GM12865 (cell line): ENCODE measurements at regions not wholly inside any gene's neighbourhood (a gene's known extent, or its start where the extent isn't known, plus 50 kb on each side); places are given as distances from the start of the nearest gene placed in this dataset.

Source experiments
- DNase-seq: peaks from one replicate; pipeline ENCODE4 v3.0.0; 2010; ENCODE audit warnings: low read depth
- H3K4me3 ChIP-seq: 2 replicates; pipeline ENCODE4 v1.5.1; 2011; ENCODE audit warnings: mild to moderate bottlenecking, low read depth, low read length, control low read depth
- CTCF ChIP-seq: IDR thresholded peaks from 2 replicates; pipeline ENCODE4 v1.5.1; 2011; ENCODE audit warnings: low read length, control low read depth, low read depth, inconsistent platforms; ENCODE audit not compliant: insufficient read depth; ENCODE audit errors: missing control alignments

- no peak for DNase-seq
- H3K4me3 ChIP-seq, result no peak overlapping the region
- no peak for TF ChIP-seq CTCF
Observed at GRCh38 chr14:43215524-43215923, 1291.6 kb downstream of the FSCB start.

GRCh38 chr14:43207189-43207588, 1299.9 kb downstream of the FSCB start:
- TF ChIP-seq CTCF, result no peak
- DNase-seq, result no peak
- H3K4me3 ChIP-seq, result no peak overlapping the region

GRCh38 chr14:43204816-43205215, 1302.3 kb downstream of the FSCB start:
- DNase-seq, result no peak
- no peak for TF ChIP-seq CTCF
- H3K4me3 ChIP-seq, result no peak overlapping the region

- no peak overlapping the region for H3K4me3 ChIP-seq
- no peak for TF ChIP-seq CTCF
- no peak for DNase-seq
Observed at GRCh38 chr14:43200519-43200918, 1306.6 kb downstream of the FSCB start.

GRCh38 chr14:43198465-43198864, 1308.6 kb downstream of the FSCB start:
- no peak for TF ChIP-seq CTCF
- H3K4me3 ChIP-seq, result no peak overlapping the region
- DNase-seq, result no peak

GRCh38 chr14:43184540-43184939, 1322.5 kb downstream of the FSCB start:
- TF ChIP-seq CTCF, result no peak
- H3K4me3 ChIP-seq, result no peak overlapping the region
- no peak for DNase-seq

GRCh38 chr14:43183916-43184315, 1323.2 kb downstream of the FSCB start:
- TF ChIP-seq CTCF, result no peak
- no peak for DNase-seq
- no peak overlapping the region for H3K4me3 ChIP-seq
